ENCODE measurements at regions not wholly inside any gene's neighbourhood (a gene's known extent, or its start where the extent isn't known, plus 50 kb on each side); places are given as distances from the start of the nearest gene placed in this dataset.
"Not testable (repeated sequence)": the region's sequence is repeated elsewhere in the genome, so short reads cannot be mapped to it uniquely, and the experiment has no call there.

DNA sequence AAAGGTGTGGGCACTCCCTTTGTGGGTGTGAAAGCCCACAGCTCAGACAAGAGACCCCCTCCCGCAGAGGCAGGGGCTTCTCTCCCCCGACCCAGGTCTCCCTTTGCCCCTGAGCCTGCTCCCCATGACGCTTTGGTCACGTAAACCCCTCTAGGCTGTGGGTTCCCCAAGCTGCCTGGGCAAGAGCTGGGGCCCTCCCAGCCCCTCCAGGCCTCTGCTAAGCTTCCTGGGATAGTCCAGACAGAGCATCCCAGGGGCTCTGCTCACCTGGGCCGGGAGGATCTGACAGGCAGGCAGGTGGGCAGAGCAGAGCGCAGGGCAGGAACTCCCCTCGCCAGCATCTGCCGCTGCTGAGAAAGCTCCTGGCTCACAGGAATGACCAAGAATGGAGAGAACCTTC, 177.3 kb downstream of the BANP start:
- DNase-seq = no peak

- DNase-seq = not testable (repeated sequence)
These were observed 177.9 kb downstream of the BANP start for GRCh38 chr16:88129133-88129532.

GRCh38 chr16:88130016-88130415, 178.8 kb downstream of the BANP start:
- no peak for DNase-seq

GRCh38 chr16:88130681-88131080, 179.4 kb downstream of the BANP start:
- DNase-seq = peak; percentile 12

DNA sequence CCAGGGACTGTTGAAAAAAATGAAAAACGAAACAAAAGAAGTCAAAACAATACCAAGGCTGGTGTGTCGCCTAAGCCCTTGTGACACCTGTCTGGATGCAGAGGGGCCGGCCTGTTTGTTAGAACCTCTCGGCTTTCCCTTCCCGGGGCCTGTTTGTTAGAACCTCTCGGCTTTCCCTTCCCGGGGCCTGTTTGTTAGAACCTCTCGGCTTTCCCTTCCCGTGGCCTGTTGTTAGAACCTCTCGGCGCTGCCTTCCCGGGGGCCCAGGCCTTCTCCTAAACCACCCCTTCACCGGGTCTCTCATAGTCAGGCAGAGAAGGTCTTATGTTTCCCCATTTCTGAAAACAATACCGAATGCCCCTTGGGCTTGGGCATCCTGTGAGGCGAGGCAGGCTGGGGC, 180.0 kb downstream of the BANP start:
- DNase-seq = no peak

DNA sequence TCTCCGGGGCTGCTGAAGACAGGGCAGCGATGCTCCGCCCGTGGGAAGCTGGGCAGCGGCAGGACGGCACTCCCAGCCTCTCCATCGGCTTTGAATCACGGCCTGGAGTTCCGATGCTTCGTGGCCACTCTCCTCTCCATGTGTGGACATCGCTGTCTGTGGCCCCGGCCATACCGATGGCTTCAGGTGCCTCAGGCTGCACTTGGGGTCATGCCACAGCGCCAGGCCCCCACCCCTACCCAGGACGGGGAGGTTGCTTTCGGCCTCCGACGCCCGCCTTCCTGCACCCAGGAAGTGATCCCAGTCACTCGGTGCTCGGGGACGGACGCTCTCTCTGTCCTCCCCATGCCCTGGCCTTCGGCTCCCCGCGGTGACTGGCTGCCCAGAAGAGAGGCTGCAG, 180.7 kb downstream of the BANP start:
- DNase-seq = no peak

- DNase-seq = no peak
These were observed 181.7 kb downstream of the BANP start for GRCh38 chr16:88132836-88133506.

GRCh38 chr16:88133507-88133843, 182.2 kb downstream of the BANP start:
- no peak for DNase-seq

GRCh38 chr16:88134172-88134898, 183.1 kb downstream of the BANP start:
- DNase-seq = not testable (repeated sequence)

- DNase-seq = not testable (repeated sequence)
These were observed 183.9 kb downstream of the BANP start for GRCh38 chr16:88134899-88135682.

DNA sequence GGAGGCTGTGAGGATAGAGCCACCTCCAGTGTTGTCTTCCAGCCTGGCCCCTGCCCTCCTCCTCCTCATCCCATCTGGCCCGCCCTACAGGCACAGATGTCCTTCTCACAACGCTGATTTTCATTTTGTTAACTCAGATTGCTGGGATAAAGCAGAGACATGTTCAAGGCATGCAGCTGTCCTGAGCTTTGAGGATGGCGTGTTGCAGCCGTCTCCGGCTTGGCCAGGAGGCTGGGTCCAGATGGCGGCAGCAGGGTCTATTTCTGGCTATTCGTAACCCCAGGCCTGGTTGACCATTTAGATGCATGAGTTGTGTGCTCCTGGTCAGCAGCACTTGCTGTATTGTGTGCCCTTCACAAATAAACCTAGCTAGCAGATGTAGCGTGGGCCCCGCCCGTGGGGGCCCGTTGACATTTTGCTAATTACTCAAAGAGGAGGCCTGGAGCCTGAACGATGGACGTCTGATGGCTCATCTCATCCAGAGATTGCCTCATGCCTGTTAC, 185.0 kb downstream of the BANP start:
- DNase-seq = not testable (repeated sequence)

- DNase-seq = not testable (repeated sequence)
These were observed 185.7 kb downstream of the BANP start for GRCh38 chr16:88136939-88137338.

GRCh38 chr16:88139141-88139540, 187.9 kb downstream of the BANP start:
- not testable (repeated sequence) for DNase-seq

DNA sequence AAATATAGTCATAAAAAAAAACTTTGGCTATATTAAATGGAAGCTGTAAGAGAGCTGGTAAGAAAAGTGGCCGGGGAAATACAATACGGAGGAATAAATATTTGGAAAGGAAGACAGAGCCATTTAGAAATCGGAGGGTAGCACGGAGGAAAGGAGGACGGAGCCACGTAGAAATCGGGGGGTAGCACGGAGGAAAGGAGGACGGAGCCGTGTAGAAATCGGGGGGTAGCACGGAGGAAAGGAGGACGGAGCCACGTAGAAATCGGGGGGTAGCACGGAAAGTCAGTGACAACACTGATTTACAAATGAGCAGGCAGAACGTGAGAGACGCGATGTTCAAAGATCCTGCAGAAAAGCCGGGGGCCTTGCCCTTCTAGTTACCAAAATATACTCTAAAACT, 189.0 kb downstream of the BANP start:
- not testable (repeated sequence) for DNase-seq

DNA sequence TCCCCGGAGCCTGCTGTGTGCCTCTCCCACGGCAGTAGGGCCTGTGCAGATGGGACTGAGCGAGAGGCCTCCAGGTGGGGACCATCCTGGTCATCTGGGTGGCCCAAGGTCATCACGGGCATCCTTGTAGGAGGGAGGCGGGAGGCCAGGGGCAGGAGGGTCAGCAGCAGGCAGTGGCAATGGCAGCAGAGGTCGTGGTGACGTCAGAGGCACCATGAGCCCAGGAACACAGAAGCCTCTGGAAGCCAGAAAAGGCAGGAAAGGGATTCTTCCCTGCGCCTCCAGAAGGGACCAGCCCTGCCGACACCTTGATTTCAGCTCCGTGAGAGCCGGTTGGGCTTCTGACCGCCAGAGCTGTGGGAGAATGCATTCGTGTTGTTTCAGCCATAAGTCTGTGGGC, 190.3 kb downstream of the BANP start:
- no peak for DNase-seq

- DNase-seq = not testable (repeated sequence)
These were observed 191.1 kb downstream of the BANP start for GRCh38 chr16:88142056-88142935.

- DNase-seq = not testable (repeated sequence)
These were observed 192.1 kb downstream of the BANP start for GRCh38 chr16:88143122-88144027.

- DNase-seq = no peak
These were observed 192.8 kb downstream of the BANP start for GRCh38 chr16:88144028-88144511.

DNA sequence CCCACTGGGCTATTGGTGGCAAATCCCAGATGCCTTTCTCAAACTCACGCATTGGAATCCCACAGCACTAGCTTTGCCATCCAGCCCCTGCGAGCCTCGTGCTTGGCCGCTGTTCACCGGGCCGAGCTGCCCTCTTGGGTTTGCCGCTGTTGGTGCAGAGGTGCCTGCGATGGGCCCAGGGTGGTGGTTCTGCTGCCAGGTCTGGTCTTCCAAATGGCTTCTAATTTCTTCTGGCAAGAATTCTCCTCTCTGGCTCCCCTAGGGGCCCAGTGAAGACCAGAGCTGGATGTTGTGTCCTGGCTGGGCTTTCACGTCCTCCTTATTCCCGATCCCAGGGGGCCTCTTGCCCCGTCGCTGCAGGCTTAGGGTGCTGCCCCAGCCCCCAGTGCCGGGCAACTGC, 194.1 kb downstream of the BANP start:
- not testable (repeated sequence) for DNase-seq

DNA sequence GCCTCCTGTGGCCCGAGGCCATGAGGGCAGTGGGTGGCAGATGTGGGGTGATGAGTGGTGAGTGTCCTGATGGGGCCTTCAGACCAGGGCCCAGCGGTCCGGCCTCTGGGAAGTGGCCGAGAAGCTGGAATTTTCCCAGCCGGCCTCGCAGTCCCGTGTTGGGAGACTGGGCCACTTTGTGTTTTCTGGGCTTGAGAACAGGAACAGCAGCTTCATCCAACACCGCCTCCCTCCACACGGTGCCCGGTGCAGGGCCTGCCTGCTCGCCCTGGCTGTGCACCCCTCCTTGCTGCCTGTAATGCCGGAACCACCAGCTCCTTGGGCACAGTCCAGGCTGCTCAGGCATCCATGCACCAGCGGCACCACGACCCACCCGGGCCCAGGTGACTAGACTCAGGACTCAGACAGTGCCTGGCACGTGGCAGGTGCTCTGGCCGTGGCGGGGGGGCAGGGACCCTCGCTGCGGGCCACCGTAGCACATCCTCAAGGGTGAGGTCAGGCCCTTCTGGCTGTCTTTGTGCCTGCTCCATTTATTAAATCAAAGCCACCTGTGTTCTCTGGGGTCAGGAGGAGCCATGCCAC, 194.7 kb downstream of the BANP start:
- DNase-seq = not testable (repeated sequence)

- not testable (repeated sequence) for DNase-seq
These were observed 196.8 kb downstream of the BANP start for GRCh38 chr16:88148078-88148477.
